Gastroesophageal sphincter (tissue), 4 donors: ENCODE measurements at regions not wholly inside any gene's neighbourhood (a gene's known extent, or its start where the extent isn't known, plus 50 kb on each side); places are given as distances from the start of the nearest gene placed in this dataset.

Experiments used
- ATAC-seq: fragments of 150-250 bp; one replicate; pipeline ENCODE4 v1.9.1; 2016; ENCODE audit warnings: mild to moderate bottlenecking, moderate library complexity
- H3K27ac ChIP-seq, 4 donors: fragments of 200-600 bp; sonication (generic) in 3 of 4; 1 replicate in 3 of 4; 2 replicates in 1 of 4; pipeline ENCODE4 v1.5.1; 2016 to 2019
- H3K27me3 ChIP-seq: fragments of 200-600 bp; sonication (generic); one replicate; pipeline ENCODE4 v1.5.1; 2019
- H3K36me3 ChIP-seq, 2 donors: fragments of 200-600 bp; sonication (generic); one replicate each; pipeline ENCODE4 v1.5.1; 2019; ENCODE audit warnings: control low read depth in 1 of 2
- H3K4me1 ChIP-seq, 3 donors: fragments of 200-600 bp; sonication (generic); 1 replicate in 2 of 3; 2 replicates in 1 of 3; pipeline ENCODE4 v1.5.1; 2016 to 2019; ENCODE audit warnings: control low read depth in 2 of 3
- H3K4me3 ChIP-seq, 2 donors: fragments of 200-600 bp; sonication (generic); one replicate each; pipeline ENCODE4 v1.5.1; 2019; ENCODE audit warnings: mild to moderate bottlenecking in 1 of 2, moderate library complexity in 1 of 2
- H3K9me3 ChIP-seq, 3 donors: fragments of 200-600 bp; sonication (generic); one replicate each; pipeline ENCODE4 v1.5.1; 2017 to 2019; ENCODE audit warnings: control low read depth in 2 of 3
- EP300 ChIP-seq: sonication (generic); formaldehyde crosslinking; IDR thresholded peaks from one replicate; pipeline ENCODE4 v1.6.1; 2017; ENCODE audit warnings: antibody characterized with exemption, mild to moderate bottlenecking
- POLR2A ChIP-seq, 2 donors: fragments of 450-650 bp; IDR thresholded peaks; one replicate each; pipeline ENCODE4 v1.6.1; 2017; ENCODE audit warnings: antibody characterized with exemption in 2 of 2, mild to moderate bottlenecking in 2 of 2, moderate library complexity in 1 of 2
- POLR2AphosphoS5 ChIP-seq: sonication (generic); formaldehyde crosslinking; IDR thresholded peaks from one replicate; pipeline ENCODE4 v1.6.1; 2017; ENCODE audit warnings: antibody characterized with exemption
- WGBS, 2 donors: methylation state at CpG; one replicate each; pipeline ENCODE4 v1.1.5; 2018; ENCODE audit warnings: low coverage in 1 of 2; 5-methylcytosine and 5-hydroxymethylcytosine counted together
- TF ChIP-seq, protein P1 (sequence below), 4 experiments: fragments of 200-600 bp in 2 of 4; fragments of 450-650 bp in 2 of 4; sonication (generic) in 1 of 4; IDR thresholded peaks; one replicate each; pipeline ENCODE4 v1.5.1; 2017 to 2019; ENCODE audit warnings: antibody characterized with exemption in 4 of 4, mild to moderate bottlenecking in 2 of 4, moderate library complexity in 2 of 4

DNA sequence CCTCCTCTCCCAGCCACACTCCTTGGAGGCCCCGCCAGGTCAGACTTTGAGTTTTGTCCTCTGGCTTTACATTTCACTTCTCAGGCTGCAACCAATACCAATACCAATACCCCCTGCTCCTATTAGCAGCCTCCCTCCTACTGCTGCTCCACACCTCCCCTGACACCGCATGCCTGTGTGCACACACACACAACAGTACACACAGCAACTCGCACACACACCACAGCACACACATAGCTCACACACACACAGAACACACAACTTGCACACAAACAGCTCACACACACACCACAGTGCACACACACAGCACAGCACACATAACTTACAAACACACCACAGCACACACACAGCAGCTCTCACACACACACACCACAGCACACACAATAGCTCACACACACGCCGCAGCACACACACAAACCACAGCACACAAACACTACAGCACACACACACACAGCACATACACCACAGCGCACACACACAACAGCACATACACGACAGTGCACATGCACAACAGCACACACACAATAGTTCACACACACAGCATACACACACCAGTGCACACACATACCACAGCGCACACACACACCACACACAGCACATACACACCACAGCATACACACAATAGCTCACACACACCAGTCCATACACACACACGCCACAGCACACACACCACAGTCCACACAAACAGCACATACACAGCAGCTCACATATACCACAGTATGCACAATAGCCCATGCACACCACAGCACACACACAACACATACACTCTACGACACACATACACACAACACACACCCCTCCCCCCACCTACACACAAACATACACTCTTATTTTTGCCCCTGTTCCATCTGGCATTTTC, 204.7 kb downstream of the UACA start:
- H3K27me3 ChIP-seq, result peaks cover 21% of the 10 kb centered on the region
- peaks cover 0 to 11% (median 3%) of the 10 kb centered on the region in 3 donors for H3K4me1 ChIP-seq
- no peak overlapping the region for H3K27ac ChIP-seq
- ATAC-seq, result no peak
- H3K4me3 ChIP-seq, result no peak overlapping the region
- no peak for TF ChIP-seq POLR2AphosphoS5
- TF ChIP-seq EP300, result no peak
- no peak for TF ChIP-seq POLR2A (IDR thresholded peaks at IDR 0.05)
- TF ChIP-seq, protein P1, sequence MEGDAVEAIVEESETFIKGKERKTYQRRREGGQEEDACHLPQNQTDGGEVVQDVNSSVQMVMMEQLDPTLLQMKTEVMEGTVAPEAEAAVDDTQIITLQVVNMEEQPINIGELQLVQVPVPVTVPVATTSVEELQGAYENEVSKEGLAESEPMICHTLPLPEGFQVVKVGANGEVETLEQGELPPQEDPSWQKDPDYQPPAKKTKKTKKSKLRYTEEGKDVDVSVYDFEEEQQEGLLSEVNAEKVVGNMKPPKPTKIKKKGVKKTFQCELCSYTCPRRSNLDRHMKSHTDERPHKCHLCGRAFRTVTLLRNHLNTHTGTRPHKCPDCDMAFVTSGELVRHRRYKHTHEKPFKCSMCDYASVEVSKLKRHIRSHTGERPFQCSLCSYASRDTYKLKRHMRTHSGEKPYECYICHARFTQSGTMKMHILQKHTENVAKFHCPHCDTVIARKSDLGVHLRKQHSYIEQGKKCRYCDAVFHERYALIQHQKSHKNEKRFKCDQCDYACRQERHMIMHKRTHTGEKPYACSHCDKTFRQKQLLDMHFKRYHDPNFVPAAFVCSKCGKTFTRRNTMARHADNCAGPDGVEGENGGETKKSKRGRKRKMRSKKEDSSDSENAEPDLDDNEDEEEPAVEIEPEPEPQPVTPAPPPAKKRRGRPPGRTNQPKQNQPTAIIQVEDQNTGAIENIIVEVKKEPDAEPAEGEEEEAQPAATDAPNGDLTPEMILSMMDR (IDR thresholded peaks at IDR 0.05), result no peak
- H3K36me3 ChIP-seq, result no peaks in the 10 kb centered on the region
- no peaks in the 10 kb centered on the region for H3K9me3 ChIP-seq
- 79 to 88% methylated on average over 7 to 8 of the region's 10 CpGs for WGBS, 2 donors

DNA sequence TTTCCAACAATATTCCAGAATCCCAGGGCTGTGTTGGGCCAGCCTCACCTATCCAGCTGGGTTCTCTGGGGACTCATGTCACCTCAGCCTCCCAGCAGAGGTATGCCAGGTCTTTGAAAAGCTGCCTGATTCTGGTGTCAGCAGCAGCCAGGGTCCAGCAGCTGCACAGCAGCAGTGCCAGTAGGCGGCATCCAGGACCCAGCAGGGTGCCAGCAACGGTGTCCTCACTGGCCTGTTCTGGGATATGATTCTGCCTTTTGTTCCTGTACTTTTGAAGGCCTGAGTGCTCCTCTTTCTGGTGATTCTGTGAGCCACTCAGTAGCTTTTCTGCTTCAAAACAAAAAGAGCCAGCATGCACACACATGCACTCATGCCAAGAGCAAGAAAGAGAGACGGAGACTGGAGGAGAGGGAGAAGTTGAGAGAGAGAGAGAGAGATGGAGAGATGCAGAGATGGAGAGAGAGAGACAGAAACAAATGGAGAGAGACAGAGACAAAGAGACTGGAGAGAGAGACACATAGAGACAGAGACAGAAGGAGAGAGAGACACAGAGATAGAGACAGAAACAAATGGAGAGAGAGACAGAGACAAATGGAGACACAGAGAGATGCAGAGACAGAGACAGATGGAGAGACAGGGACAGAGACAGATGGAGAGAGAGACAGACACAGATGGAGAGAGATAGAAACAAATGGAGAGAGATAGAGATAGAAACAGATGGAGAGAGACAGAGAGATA, 205.7 kb downstream of the UACA start:
- Histone ChIP-seq H3K27me3 (peaks cover 15% of the 10 kb centered on the region), H3K27ac (no peak overlapping the region)

DNA sequence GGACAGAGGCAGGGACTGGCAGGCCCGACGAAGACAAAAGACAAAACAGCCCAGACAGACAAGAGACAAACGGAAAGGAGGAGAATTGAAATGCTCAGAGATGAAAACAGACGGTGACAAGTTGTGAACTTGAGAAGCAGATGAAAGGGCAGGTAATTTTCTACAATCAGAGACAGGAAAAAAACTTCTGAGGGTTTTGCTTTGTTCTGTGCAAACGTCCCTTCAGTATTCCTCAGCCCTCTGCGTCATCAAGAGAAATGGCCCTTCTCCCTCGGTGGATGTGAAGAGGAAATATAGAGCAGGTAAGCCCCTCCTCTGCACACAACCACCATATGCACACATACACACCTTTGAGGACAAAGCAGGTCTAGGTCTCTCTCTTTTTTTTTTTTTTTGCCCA, 206.6 kb downstream of the UACA start:
- TF ChIP-seq, protein P1 (IDR thresholded peaks at IDR 0.05), result no peak
- TF ChIP-seq EP300 (no peak), POLR2AphosphoS5 (no peak), POLR2A (IDR thresholded peaks at IDR 0.05) (no peak)
- WGBS, 2 donors, result 41 to 55% methylated on average over 7 of the region's 7 CpGs
- Histone ChIP-seq H3K4me3 (no peak overlapping the region), H3K4me1 (peaks cover 0 to 11% (median 3%) of the 10 kb centered on the region in 3 donors), H3K36me3 (no peaks in the 10 kb centered on the region), H3K27me3 (peaks cover 11% of the 10 kb centered on the region), H3K27ac (no peak overlapping the region), H3K9me3 (no peaks in the 10 kb centered on the region)
- no peak for ATAC-seq

More for the DNA sequence above, 205.7 kb downstream of the UACA start:
- Histone ChIP-seq H3K9me3 (no peaks in the 10 kb centered on the region), H3K4me1 (peaks cover 0 to 11% (median 3%) of the 10 kb centered on the region in 3 donors), H3K36me3 (no peaks in the 10 kb centered on the region), H3K4me3 (no peak overlapping the region)
- ATAC-seq, result no peak
- 50% methylated on average over 1 of the region's 3 CpGs; no CpG with 5 or more reads in 1 of the 2 donors for WGBS, 2 donors
- TF ChIP-seq, protein P1 (IDR thresholded peaks at IDR 0.05), result no peak
- TF ChIP-seq POLR2A (IDR thresholded peaks at IDR 0.05), result no peak
- no peak for TF ChIP-seq POLR2AphosphoS5
- TF ChIP-seq EP300, result no peak

DNA sequence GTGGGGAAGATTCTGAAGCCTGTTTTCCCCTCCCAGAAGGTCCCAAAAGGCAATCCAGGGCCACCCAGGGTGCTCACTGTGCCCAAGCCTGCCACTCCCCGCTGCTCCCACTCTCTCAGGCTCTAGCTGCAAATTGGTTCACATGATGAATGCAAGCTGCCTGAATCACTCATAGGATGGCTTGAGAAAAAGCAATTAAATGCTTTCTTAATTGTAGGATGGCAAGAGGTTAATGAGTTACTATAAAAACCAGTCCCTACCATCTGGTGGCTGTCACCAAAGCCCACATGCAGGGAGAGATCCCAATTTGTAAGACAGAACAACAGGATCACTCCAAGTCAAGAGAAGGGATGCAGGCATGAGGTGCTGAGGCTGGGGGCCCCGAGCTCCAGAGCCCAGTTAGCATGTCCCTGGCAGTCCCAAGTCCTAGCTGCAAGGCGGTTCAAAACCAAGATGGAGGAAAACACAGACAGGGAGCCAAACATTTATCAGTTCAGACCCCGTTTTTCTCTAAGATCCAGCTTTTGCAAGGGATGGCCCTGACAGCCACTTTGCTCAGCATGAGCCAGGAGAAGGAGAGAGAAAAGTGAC, 207.1 kb downstream of the UACA start:
- Histone ChIP-seq H3K36me3 (no peaks in the 10 kb centered on the region), H3K9me3 (no peaks in the 10 kb centered on the region), H3K4me3 (no peak overlapping the region), H3K4me1 (peaks cover 0 to 11% (median 3%) of the 10 kb centered on the region in 3 donors), H3K27ac (no peak overlapping the region), H3K27me3 (peaks cover 7% of the 10 kb centered on the region)
- WGBS, 2 donors, result 83 to 87% methylated on average over 3 to 4 of the region's 4 CpGs
- TF ChIP-seq POLR2AphosphoS5 (no peak), EP300 (no peak), POLR2A (IDR thresholded peaks at IDR 0.05) (no peak)
- TF ChIP-seq, protein P1 (IDR thresholded peaks at IDR 0.05), result no peak
- ATAC-seq, result no peak
